ENCODE measurements at regions not wholly inside any gene's neighbourhood (a gene's known extent, or its start where the extent isn't known, plus 50 kb on each side); places are given as distances from the start of the nearest gene placed in this dataset.

DNA sequence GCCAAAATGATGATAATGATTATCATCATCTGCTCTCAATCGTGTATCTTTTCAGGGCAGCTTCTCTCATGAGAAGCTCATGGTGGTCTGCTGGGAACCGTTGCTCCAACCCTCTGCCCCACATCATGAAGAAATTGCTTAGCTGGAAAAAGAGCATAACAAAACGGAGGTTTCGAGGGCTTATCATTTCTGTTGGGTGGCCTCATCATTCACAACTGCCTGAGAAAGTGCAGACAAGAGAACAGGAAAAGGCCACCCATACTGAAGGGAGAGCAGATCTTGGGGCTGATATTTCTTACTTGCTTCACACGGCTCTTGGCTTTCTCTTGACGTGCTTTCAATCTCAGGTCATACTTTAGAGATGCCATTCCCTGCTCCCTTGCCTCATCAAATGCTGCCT is 471.6 kb downstream of the CD83 start:
- TF ChIP-seq, protein P1, sequence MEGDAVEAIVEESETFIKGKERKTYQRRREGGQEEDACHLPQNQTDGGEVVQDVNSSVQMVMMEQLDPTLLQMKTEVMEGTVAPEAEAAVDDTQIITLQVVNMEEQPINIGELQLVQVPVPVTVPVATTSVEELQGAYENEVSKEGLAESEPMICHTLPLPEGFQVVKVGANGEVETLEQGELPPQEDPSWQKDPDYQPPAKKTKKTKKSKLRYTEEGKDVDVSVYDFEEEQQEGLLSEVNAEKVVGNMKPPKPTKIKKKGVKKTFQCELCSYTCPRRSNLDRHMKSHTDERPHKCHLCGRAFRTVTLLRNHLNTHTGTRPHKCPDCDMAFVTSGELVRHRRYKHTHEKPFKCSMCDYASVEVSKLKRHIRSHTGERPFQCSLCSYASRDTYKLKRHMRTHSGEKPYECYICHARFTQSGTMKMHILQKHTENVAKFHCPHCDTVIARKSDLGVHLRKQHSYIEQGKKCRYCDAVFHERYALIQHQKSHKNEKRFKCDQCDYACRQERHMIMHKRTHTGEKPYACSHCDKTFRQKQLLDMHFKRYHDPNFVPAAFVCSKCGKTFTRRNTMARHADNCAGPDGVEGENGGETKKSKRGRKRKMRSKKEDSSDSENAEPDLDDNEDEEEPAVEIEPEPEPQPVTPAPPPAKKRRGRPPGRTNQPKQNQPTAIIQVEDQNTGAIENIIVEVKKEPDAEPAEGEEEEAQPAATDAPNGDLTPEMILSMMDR (conservative IDR thresholded peaks at IDR 0.05) = no peak
- no peak for TF ChIP-seq EZH2 (IDR thresholded peaks at IDR 0.05; ENCODE audit: low read depth)
